NCI-H146 treated with DMSO at 0.1 percent for 48 hours (cell line): ENCODE measurements at regions not wholly inside any gene's neighbourhood (a gene's known extent, or its start where the extent isn't known, plus 50 kb on each side); places are given as distances from the start of the nearest gene placed in this dataset.
"Not testable (repeated sequence)": the region's sequence is repeated elsewhere in the genome, so short reads cannot be mapped to it uniquely, and the experiment has no call there.

ENCODE experiments used
- DNase-seq: peaks from one replicate; lab custom pipeline; 2025; ENCODE audit not compliant: unreplicated experiment; lab: John Stamatoyannopoulos, UW

DNA sequence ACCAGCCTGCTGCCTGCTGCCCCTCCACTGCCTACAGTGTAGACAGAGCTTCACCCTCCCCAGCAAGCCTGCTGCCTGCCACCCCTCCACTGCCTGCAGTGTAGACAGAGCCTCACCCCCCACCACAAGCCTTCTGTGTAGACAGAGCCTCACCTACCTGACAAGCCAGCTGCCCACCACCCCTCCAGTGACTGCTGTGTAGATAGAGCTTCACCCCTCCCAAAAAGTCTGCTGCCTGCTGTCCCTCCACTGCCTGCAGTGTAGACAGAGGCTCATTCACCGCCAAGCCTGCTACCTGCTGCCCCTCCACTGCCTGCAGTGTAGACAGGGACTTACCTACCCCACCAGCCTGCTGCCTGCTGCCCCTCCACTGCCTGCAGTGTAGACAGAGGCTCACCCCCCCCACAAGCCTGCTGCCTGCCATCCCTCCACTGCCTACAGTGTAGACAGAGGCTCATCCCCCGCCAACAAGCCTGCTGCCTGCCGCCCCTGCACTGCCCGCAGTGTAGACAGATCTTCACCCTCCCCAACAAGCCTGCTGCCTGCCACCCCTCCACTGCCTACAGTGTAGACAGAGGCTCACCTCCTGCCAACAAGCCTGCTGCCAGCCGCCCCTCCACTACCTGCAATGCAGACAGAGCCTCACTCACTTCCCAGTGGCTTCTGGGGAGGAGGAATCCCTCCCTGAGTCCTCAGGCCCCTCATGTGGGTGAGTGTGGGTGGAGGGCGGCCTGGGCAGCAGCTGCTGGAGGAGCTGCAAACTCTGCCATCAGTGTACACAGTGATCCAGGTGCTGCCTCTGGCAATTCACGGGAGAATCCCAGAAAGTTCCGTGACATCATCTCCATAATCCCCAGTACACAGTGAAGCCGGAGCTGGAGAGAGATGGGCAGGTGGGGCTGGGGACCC, 140.9 kb downstream of the DLL1 start:
- peak; percentile 41 for DNase-seq

GRCh38 chr6:170148709-170149470, 142.0 kb downstream of the DLL1 start:
- DNase-seq, result no peak

- DNase-seq, result no peak
Observed at GRCh38 chr6:170147832-170148708, 142.8 kb downstream of the DLL1 start.

DNA sequence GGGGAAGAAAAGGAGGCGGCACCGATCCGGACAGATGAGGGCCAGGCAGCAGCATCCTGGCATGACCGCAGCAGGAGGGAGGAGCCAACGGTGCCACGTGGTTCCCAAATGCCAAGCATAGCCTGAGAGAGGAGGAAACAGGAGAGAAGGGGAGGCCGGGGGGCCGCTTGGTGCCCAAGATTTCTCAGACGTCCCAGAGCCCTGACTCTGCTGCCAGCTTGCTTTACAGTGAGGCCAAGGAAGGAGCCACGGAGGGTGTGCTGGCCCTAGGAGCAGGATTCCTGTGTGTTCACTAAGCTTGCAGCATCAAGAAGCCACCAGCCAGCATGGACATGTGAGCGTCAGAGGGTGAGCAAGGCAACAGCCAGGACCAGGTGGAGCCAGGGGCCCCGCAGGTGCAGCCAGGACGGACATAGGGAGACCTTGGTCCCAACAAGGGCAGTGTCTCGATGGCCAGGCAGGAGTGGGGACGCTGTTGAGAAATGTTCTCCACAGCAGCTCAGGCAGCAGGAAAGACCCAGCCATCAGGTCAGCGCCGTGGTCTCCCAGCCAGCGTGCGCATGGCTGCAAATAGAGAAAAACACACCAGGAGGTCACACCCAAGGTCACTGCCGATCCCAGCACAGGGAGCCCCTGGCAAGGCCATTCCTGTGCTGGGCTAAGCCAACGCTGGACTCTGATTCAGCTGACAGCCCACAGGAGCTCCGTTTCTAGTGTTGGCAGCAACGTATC, 143.7 kb downstream of the DLL1 start:
- DNase-seq, result no peak

DNA sequence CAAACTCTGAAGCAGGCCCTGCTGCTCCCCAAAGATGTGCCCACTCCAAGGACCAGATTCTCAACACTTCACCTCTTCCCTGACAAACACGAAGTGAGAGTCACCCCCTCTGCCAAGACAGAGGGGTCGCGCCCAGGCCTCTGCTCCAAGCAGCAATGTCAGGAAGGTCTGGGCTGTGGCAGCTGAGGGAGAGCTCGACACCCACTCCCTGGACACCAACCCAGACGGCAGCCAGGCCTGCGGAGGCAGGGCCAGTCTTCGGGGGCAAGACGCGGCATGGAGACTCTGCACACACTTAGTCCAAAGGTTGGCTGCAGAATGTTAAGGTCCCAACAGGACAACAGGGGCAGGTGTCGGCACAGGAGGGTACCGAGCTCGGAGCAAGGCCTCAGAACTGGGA, 144.2 kb downstream of the DLL1 start:
- DNase-seq, result no peak

DNA sequence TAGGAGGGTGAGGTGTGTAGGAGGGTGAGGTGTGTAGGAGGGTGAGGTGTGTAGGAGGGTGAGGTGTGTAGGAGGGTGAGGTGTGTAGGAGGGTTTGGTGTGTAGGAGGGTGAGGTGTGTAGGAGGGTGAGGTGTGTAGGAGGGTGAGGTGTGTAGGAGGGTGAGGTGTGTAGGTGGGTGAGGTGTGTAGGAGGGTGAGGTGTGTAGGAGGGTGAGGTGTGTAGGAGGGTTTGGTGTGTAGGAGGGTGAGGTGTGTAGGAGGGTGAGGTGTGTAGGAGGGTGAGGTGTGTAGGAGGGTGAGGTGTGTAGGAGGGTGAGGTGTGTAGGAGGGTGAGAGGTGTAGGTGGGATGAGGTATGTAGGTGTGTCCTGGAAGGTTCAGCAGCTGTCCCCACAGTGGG, 144.7 kb downstream of the DLL1 start:
- not testable (repeated sequence) for DNase-seq

- DNase-seq, result not testable (repeated sequence)
Observed at GRCh38 chr6:170145716-170146115, 145.2 kb downstream of the DLL1 start.

DNA sequence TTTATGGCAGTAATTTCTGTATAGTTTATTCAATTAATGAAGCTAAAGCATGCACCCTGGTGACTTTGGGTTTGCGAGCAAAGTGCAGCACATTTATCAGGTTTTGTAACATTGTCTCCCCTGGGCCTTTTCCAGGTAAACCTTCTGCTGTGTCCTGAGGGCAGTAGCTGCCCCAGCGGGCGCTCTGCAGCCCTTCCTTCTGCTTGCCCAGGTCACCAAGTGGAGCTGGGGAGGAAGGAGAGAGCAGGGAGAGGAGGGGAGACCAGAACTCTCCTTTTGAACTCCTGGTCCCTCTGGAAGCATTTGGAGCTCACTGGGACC, 145.6 kb downstream of the DLL1 start:
- DNase-seq, result no peak

- DNase-seq, result no peak
Observed at GRCh38 chr6:170144571-170145271, 146.2 kb downstream of the DLL1 start.

- no peak for DNase-seq
Observed at GRCh38 chr6:170143401-170144150, 147.3 kb downstream of the DLL1 start.

DNA sequence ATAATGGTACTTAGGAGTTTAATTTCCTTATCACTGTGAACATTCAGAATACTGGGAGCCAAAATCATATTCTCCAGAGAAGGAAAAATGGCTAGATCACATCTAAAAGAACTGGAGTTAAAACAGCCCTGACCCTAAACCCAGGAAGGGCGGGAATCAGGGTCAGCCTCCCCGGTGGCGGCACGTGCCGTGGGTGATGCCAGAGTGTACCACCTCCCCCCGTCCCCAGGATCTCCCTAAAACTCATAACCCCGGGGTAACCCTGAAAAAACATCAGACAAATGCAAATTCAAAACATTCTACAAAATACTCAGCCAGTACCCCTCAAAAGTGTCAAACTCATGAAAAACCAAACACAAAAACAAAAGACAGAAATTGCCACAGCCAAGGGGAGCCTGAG, 148.3 kb downstream of the DLL1 start:
- DNase-seq, result no peak

- not testable (repeated sequence) for DNase-seq
Observed at GRCh38 chr6:170141061-170141460, 149.8 kb downstream of the DLL1 start.

DNA sequence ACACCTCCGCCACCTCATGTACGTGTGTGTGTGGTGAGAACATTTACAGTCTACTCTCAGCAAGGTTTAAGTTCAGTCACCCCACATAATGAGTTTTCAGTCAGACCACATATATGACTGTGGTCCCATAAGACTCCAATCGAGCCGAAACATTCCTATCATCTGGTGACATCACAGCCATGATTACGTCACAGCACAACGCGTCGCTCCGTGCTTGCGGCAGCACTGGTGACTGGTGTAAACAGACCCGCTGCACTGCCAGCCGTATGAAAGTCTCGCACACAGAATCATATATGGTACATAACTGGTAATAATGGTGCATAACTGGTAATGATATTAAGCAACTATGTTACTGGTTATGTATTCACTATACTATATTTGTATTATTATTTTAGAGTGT, 150.7 kb downstream of the DLL1 start:
- DNase-seq, result no peak

DNA sequence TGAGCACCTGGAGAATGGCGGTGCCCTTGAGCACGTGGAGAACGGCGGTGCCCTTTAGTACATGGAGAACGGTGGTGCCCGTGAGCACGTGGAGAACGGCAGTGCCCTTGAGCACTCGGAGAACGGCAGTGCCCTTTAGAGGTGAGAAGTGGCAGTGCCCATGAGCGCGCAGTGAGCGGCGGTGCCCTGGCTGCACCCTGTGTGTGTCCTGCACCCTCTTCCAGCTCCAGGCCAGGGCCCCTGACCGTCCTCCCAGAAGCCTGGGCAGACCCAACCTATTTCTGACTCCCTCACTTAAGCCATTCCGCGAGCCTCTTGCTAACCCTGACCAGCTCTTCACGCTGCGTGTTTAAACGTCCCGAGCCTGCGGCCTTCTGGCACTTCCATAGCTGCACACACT, 151.3 kb downstream of the DLL1 start:
- DNase-seq, result no peak

DNA sequence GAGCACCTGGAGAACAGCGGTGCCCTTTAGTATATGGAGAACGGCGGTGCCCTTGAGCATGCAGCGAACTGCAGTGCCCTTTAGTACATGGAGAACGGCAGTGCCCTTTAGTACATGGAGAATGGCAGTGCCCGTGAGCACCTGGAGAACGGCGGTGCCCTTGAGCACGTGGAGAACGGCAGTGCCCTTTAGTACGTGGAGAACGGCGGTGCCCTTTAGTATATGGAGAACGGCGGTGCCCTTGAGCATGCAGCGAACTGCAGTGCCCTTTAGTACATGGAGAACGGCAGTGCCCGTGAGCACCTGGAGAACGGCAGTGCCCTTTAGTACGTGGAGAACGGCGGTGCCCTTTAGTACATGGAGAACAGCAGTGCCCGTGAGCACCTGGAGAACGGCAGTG, 151.8 kb downstream of the DLL1 start:
- not testable (repeated sequence) for DNase-seq

GRCh38 chr6:170137911-170138910, 152.7 kb downstream of the DLL1 start:
- no peak for DNase-seq

GRCh38 chr6:170137176-170137891, 153.5 kb downstream of the DLL1 start:
- DNase-seq, result no peak
